ENCODE measurements at regions not wholly inside any gene's neighbourhood (a gene's known extent, or its start where the extent isn't known, plus 50 kb on each side); places are given as distances from the start of the nearest gene placed in this dataset.

- DNase-seq: no peak
Observed at GRCh38 chr11:32273931-32274330, 161.4 kb downstream of the WT1 start.

DNA sequence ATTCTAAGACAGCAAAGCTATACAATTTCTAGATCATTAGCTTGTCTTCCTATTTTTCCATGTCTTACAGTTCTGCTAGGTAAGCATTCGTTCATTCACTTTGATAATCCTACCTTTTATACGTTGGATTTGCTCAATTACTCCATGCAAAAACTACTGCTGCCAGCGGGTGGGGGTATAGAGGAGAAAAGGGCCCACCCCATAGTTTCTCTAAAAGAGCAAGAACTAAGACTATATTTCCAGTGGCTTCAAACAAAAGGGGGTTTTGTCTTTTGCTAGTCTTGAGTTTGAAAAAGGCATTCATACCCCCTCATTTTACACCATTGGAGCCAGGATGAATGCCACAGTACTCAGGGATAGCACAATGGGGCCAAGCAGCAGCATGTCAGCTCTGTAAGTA, 155.7 kb downstream of the WT1 start:
- no peak for DNase-seq

GRCh38 chr11:32280339-32280738, 155.0 kb downstream of the WT1 start:
- no peak for DNase-seq

DNA sequence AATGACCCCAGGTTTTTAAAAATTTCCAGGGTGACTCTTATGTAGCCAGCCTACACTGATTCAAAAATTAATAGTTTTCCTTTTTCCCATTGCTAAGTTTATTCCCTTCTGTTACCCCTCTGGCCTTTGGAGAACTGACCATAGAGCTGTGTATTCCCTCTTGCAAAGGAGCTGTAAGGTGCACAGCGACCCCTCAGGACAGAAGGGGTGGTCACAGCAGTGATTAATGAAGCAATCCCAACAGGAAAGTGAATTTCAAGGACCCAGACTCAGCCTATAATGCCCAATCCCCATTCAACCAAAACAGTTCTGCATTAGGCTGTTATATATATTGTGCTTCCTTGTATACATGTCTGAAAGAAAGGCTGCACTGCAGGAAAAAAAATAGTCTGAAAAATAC, 147.1 kb downstream of the WT1 start:
- no peak for DNase-seq

DNA sequence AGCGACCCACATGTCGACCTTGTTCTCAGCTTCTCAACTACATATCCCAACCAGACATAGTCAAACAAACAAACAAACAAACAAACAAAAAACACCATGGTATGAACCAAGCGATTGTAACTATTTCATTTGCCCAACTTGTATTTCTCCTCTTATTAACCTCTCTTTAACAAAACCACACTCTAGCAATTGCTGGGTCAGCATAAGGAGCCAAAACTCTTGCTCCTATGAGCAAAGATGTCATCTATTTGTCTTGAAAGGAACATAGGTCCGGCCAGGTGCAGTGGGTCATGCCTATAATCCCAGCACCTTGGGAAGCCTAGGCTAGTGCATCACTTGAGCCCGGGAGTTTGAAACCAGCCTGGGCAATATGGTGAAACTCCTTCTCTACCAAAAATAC, 145.6 kb downstream of the WT1 start:
- no peak for DNase-seq

DNA sequence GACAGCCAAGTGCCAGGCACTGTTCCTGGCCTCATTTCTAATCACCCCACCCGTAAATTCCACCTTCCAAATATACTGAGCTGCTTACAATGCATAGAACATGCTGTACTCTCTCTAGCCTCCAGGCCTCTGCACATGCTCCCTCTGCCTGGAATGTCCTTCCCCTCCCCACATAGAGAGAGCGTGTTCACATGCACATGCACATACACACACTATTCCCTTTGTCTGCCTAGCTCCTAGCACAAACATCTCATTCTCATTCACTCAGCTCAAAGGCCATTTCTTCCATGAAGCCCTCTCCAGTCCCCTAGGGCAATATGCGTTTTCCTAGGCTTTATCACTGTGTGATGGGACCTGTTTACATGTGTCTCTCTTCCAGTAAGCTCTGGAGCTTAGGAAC, 144.6 kb downstream of the WT1 start:
- DNase-seq: no peak

DNA sequence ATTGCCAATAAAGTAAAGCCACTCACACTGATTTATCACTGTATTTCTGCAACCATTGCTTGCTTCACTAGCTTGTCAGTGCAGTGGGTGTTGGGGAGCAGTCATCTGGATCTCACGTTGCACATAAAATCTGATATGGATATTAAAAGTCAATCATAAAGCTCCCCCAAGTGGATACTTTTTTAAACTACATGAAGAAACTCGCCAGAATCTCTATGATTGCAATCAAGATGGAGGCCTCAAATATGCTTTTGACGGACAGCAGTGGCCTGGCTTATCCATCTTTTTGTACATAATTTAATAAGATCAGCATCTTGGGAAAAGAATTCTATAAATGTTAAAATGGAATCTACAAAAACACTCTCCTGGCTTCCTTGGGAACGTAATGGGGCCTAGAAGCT, 137.7 kb downstream of the WT1 start:
- no peak for DNase-seq

DNA sequence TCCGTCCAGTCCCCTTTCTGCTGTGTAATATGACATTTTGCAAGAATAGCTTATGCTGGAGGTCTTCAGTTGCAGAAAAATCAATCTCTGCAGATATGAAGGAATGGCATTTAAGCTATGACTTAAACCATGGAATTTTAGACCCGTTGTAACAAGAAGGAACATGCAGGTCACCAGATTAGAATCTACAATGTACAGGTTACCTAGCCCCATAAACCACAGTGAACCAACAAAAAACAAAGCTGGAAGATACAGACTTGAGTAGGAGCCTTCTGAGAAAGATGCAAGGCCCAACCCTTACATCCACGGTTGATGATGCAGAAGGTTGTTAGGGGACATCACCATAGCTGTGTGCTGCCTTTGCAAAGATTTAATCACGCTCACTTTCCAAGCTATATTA, 132.5 kb downstream of the WT1 start:
- no peak for DNase-seq

- DNase-seq: no peak
Observed at GRCh38 chr11:32304521-32304920, 130.8 kb downstream of the WT1 start.

GRCh38 chr11:32305460-32305859, 129.9 kb downstream of the WT1 start:
- no peak for DNase-seq

GRCh38 chr11:32307471-32307870, 127.9 kb downstream of the WT1 start:
- DNase-seq: no peak

GRCh38 chr11:32307913-32308312, 127.4 kb downstream of the WT1 start:
- DNase-seq: no peak

- DNase-seq: no peak
Observed at GRCh38 chr11:32309530-32310213, 125.7 kb downstream of the WT1 start.

DNA sequence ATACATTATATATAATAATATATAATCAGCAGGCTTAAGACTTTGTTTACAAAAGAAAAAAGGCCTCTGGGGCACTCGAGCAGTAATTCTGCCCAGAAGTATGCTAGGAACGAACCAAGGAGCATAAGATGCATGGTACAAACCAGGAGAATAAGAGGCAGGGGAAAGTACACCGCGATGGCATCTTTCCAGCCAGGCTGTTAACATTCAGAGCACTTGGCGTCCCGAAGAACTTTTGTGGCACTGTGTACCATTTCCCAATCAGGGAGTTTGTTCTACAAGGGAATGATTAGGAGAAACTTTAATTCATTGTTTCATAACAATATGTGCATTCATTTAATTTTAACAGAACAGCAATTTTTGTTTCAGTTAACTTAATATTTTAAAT, 125.1 kb downstream of the WT1 start:
- DNase-seq: no peak

- no peak for DNase-seq
Observed at GRCh38 chr11:32311346-32312065, 123.8 kb downstream of the WT1 start.

DNA sequence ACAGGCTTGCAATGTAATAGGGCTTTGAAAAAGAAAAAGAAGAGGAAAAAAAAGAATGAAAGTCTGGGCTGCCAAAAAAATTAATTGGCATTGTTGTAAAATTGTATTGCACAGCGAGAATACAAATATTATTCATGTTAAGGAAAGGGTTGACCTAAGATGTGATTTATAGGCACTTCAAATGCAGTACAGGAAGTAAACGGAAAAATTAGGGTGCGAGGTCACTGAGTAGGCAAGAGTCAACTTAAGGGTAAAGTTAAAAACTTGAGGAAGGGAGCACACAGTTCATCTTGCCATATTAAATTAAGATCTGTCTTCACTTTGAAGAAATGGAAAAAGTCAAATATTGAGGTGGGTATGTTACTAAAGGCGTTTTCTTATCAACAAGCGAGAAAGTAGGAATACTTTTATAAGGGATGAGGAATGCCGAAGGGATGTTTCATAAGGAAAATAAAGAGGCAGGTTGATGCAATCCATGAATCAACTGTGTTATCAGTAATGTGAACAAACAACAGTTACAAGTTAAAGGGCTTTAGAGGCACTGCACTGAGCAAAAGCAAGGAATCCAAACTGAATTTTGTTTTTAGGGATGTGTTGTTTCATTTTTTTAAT, 123.0 kb downstream of the WT1 start:
- no peak for DNase-seq

GRCh38 chr11:32312865-32313403, 122.4 kb downstream of the WT1 start:
- DNase-seq: no peak

GRCh38 chr11:32313477-32313876, 121.9 kb downstream of the WT1 start:
- no peak for DNase-seq

GRCh38 chr11:32315121-32315520, 120.2 kb downstream of the WT1 start:
- DNase-seq: no peak

DNA sequence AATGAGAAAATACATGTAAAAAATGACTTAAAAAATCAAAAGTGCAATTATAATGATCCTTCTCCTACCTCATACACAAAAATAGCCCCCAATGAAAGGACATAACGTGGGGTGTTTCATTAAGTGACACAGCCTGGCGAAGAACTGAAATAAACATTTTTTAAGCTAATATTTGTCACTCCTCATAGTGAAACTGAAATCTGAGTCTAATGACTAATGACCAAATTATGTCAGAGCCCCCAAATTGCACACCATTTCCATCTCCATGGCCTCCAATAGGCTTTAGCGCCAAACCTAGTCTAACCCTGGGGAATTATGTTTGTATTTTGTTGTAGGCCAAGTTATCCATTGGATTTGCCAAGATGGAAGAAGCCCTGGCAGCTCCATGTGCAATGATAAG, 119.1 kb downstream of the WT1 start:
- no peak for DNase-seq

DNA sequence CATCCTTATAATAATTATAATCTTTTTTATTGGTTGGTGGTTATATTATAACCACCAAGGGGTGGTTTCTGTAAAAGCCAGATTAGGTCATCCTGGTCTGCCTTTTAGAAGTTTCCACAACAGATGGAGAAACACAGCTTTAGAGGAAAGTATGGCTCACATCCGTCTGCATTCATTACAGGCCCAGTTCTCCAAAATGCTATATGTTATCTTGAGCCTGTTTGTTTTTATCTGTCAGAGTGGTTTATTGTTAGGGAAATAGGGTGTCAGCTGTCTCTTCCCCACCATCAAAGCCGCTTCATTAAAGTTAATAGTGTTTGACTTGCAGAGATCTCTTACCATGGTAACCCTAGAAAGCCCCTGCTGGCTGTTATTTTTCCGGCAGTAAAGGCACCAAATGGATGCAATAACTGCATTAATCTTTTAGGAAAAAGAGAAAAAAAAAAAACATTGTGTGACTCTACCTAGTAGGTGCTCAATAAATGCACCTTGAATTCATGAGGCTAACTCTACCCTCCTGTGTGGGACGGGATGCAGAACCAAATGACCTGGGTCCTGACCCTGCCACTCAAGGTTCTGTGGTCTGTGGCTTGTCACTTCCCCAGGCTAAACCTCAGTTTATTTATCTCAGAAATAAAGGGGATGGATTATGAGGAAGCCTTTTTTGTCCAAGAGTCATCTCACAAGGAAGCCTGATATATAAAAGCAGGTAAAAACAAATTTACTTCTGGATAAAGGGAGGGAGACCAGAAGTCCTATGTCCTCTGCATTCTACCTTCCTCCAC, 118.3 kb downstream of the WT1 start:
- no peak for DNase-seq

- no peak for DNase-seq
Observed at GRCh38 chr11:32317643-32318042, 117.7 kb downstream of the WT1 start.
